NCI-H2029 (cell line): ENCODE measurements at regions not wholly inside any gene's neighbourhood (a gene's known extent, or its start where the extent isn't known, plus 50 kb on each side); places are given as distances from the start of the nearest gene placed in this dataset.

ENCODE experiments used
- DNase-seq: peaks from one replicate; lab custom pipeline; 2025; lab: John Stamatoyannopoulos, UW

- no peak for DNase-seq
Measured at GRCh38 chr10:35927990-35928488, 285.9 kb upstream of the FZD8 start.

DNA sequence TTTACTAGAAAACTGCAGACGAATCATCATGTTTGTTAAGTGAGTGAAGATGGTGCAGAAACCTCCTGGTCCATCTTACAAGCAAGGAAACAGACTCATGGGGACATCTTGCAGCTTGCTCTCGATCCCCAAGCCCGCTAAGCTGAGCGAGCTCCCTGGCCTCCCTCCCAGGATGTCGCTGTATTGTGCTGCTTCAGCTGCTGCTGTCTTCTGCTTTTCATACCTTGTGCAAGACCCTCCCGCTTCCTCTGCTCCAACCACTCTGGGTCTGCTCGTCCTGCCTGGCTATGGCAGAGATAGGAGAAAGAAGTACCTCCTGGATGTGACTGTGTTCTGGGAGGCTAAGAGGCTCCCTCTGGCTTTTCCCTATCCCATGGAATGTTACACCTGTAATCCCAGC, 285.2 kb upstream of the FZD8 start:
- no peak for DNase-seq

- no peak for DNase-seq
Measured at GRCh38 chr10:35926846-35927245, 284.8 kb upstream of the FZD8 start.

GRCh38 chr10:35925493-35925892, 283.4 kb upstream of the FZD8 start:
- DNase-seq, result no peak

DNA sequence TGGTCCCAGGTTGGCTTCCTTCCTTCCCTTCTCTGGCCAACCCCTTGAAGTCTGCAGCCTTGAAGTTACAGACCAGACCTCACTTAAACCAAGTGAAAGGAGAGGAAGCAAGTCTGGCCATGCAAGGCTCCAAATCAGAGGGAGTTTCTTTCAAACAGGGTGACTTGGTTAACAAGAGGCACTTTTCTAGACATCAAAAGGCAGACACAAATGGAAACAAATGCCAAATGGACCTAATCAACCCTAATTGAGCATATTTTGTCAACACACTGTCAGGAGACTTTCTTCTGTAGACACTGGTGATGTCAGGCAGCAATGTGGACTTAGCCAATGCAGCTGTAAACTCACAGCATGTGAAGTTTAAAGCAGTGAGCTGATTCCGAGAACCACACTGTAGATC, 282.7 kb upstream of the FZD8 start:
- no peak for DNase-seq

DNA sequence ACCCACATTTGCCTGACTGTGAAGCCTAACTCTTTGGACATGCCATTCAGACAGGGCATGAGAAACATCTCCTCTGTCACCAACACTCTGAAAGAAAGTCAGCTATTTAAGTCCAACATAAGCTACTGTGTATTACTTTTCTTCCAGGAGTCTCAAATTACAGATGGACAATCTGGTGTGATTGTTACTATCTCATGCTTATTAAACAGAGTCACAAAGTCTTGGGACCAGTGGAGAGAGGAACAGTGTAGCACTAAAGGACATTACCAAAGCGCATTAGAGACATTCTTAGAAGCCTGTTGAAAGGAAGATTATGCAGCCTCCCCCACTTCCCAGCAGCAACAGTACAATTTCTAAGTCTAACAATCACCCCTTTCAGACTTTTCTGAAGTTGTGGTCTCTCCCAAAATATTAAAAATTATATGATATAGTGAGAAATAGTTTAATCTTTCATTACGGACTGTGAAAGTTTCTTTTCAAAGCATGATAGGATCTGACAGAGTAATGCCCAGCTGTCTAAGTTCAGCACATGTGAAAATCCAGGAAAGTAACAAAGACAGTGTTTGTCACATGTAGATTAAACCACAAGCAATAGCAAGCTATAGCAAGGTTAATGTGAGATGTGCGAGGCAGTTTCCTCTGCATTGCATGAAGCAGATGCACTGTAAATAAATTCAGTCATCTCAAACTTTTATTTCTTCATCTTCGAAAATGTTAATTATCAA, 280.9 kb upstream of the FZD8 start:
- DNase-seq, result no peak

GRCh38 chr10:35921866-35922350, 279.8 kb upstream of the FZD8 start:
- DNase-seq, result no peak

DNA sequence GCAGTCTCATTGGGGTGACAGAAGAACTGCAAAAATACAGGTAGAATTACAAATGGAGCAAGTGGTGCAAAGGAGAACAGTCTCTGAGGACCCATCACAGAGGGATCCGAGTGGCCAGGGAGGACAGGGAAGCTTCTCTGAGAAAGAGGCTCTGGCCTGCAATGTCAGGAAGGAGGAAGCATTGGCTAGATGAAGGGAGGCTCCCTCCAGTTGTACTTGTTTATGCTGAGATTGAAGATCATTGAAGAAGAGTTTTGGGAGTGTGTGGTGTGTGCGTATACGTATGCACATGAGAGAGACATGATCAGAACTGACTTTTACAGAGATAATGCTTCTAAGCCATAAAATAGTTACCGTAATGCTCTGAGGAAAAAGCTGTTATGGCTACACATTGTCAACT, 274.7 kb upstream of the FZD8 start:
- no peak for DNase-seq

- DNase-seq, result no peak
Measured at GRCh38 chr10:35913628-35914027, 271.5 kb upstream of the FZD8 start.

GRCh38 chr10:35912615-35913569, 270.8 kb upstream of the FZD8 start:
- no peak for DNase-seq

- DNase-seq, result no peak
Measured at GRCh38 chr10:35911954-35912353, 269.9 kb upstream of the FZD8 start.

DNA sequence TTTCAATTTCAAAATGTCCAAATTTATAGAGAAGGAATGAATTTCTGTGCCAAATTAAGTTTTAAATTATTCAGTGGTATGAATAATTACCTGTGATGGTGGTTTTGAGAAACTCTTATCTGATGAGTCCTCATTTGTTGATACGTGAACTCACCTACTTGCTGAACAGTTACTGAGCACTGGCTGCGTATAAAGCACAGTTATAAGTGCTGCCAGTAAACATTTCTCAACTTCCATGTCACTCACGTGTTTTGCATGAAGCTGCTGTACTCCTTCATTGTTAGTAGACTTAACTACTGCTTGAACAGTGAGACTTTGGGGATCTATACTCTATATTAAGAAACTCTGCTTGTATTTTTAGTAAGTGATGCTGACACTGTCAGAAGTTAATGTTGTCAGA, 269.1 kb upstream of the FZD8 start:
- DNase-seq, result no peak

- DNase-seq, result no peak
Measured at GRCh38 chr10:35910234-35910633, 268.1 kb upstream of the FZD8 start.

- no peak for DNase-seq
Measured at GRCh38 chr10:35909121-35909720, 267.1 kb upstream of the FZD8 start.

GRCh38 chr10:35908451-35908850, 266.4 kb upstream of the FZD8 start:
- DNase-seq, result no peak

DNA sequence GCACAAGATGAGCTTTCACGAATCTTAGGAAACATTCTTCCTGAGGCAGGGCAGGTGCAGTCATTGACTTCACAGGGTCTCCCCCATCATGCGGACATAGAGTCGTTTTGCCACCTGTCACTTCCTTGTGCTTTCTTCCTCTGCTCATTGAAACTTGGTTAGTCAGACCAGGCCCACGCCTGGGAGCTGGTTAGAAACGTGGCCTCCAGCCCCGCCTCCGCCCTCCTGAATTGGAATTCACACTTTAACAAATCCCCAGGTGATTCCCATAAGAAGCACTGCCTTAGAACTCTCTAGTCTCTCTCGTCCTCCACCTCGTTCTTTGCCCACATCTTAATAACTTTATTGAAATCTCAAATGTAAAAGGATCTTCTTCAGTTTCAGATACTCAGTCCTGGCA, 265.5 kb upstream of the FZD8 start:
- DNase-seq, result no peak

DNA sequence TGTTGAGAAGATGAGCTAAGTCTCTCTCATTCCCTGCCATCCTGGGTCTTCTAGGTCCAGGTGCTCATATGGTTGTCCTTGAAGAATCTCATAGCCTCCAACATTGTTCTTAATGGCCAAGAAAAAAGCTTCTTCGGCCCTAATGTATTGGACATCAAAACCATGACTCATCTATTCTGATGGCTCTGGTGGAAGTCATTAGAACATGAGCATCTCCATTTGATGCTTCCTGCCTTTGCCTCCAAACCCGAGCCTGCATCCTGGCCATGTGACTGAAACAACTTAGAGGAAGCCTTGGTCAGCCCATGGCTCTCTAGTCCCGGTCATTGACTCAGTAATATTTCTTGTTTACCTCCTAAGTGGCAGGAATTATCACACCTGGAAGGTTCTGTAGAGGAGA, 264.1 kb upstream of the FZD8 start:
- DNase-seq, result no peak

GRCh38 chr10:35903021-35903420, 260.9 kb upstream of the FZD8 start:
- DNase-seq, result no peak

GRCh38 chr10:35898716-35899440, 256.8 kb upstream of the FZD8 start:
- DNase-seq, result peak; percentile 10

DNA sequence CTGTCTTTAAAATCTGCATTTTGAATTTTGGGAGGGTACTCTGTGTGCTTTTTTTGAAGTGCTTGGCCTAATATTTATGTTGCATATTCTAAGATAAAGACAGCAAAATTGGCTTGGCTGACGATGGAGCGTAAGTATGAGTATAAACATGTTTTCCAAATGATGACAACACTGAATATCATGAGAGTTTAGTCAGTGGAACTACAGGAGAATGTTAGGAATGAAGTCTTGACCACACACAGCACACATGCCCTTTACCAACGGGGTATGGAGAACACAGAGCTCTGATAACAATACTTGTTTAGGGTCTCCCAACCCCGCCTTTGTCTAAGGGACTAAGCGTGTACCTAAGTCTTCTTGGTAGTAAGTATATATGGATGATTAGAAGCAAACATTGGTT, 253.9 kb upstream of the FZD8 start:
- no peak for DNase-seq

- no peak for DNase-seq
Measured at GRCh38 chr10:35895331-35895730, 253.2 kb upstream of the FZD8 start.

DNA sequence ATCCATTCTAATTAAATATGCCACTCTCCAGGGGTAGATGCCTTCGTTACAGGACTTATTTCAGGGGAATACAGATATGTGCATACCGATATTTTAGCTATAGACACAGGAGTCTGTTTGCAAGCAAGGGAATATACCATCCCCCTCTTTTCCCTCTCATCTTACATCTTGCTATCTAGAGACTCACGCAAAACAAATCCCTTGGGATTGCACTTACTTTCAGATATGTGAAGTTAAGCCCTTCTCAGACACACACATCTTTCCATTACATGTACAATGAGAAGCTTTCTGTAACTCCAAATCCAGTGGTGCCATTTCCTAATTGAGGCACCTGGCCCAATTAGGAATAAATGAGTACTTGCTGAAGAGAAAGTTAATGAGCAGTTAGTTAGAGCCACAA, 250.4 kb upstream of the FZD8 start:
- DNase-seq, result no peak
